ENCODE measurements at regions not wholly inside any gene's neighbourhood (a gene's known extent, or its start where the extent isn't known, plus 50 kb on each side); places are given as distances from the start of the nearest gene placed in this dataset.

GRCh38 chr2:123747326-123747725 is 277.8 kb upstream of the CNTNAP5 start:
- no peak overlapping the region for H3K27ac ChIP-seq
- H3K9me3 ChIP-seq = no peaks in the 10 kb centered on the region
- H3K4me3 ChIP-seq = no peak overlapping the region
- TF ChIP-seq POLR2A (IDR thresholded peaks at IDR 0.05) = no peak
- no peak for TF ChIP-seq CTCF (IDR thresholded peaks at IDR 0.05)
- TF ChIP-seq EP300 (IDR thresholded peaks at IDR 0.05) = no peak
- no peaks in the 10 kb centered on the region for H3K36me3 ChIP-seq
- DNase-seq = no peak
- WGBS, 3 donors = 85 to 93% (median 85%) methylated on average over 2 of the region's 2 CpGs
- no peaks in the 10 kb centered on the region for H3K4me1 ChIP-seq (ENCODE audit: insufficient read depth)
- intact Hi-C loops (cut with DNase I) = no loop called here
- H3K27me3 ChIP-seq = no peaks in the 10 kb centered on the region

- Histone ChIP-seq H3K4me1 (ENCODE audit: insufficient read depth) (no peaks in the 10 kb centered on the region), H3K4me3 (no peak overlapping the region), H3K27ac (no peak overlapping the region), H3K27me3 (no peaks in the 10 kb centered on the region), H3K9me3 (no peaks in the 10 kb centered on the region), H3K36me3 (no peaks in the 10 kb centered on the region)
- no peak for DNase-seq
- TF ChIP-seq EP300 (IDR thresholded peaks at IDR 0.05) (no peak), CTCF (IDR thresholded peaks at IDR 0.05) (no peak), POLR2A (IDR thresholded peaks at IDR 0.05) (no peak)
- WGBS, 3 donors = 88 to 92% (median 88%) methylated on average over 6 of the region's 6 CpGs
- intact Hi-C loops (cut with DNase I) = no loop called here
Observed at GRCh38 chr2:123762221-123762620, 262.9 kb upstream of the CNTNAP5 start.

GRCh38 chr2:123768233-123768632 is 256.9 kb upstream of the CNTNAP5 start:
- no peak overlapping the region for H3K4me3 ChIP-seq
- no peak for DNase-seq
- WGBS, 3 donors = 79 to 81% (median 80%) methylated on average over 2 of the region's 2 CpGs
- no peak overlapping the region for H3K27ac ChIP-seq
- H3K9me3 ChIP-seq = no peaks in the 10 kb centered on the region
- H3K36me3 ChIP-seq = no peaks in the 10 kb centered on the region
- no peak for TF ChIP-seq CTCF (IDR thresholded peaks at IDR 0.05)
- TF ChIP-seq EP300 (IDR thresholded peaks at IDR 0.05) = no peak
- no peak for TF ChIP-seq POLR2A (IDR thresholded peaks at IDR 0.05)
- no peaks in the 10 kb centered on the region for H3K4me1 ChIP-seq (ENCODE audit: insufficient read depth)
- no peaks in the 10 kb centered on the region for H3K27me3 ChIP-seq
- intact Hi-C loops (cut with DNase I) = no loop called here

DNA sequence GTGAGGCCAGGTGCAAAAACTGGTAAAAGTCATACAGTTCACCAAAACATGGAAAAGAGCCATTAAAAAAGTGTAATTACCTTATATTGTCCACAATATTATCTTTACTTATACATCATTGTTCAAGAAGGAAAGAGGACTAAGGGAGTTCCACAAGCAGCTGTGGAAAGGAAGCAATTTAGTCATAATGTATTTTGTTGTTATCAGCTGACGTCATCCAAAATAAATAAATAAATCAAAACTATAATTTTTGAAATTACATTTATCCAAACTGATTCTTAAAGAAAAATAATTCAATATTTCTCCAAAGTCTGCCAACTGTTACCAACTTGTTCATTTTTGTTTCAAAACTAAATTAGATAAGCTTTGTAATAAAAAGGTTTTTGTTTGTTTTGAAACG is 256.1 kb upstream of the CNTNAP5 start:
- TF ChIP-seq CTCF (IDR thresholded peaks at IDR 0.05) (no peak), EP300 (IDR thresholded peaks at IDR 0.05) (no peak), POLR2A (IDR thresholded peaks at IDR 0.05) (no peak)
- intact Hi-C loops (cut with DNase I) = no loop called here
- 22 to 51% (median 26%) methylated on average over 2 of the region's 2 CpGs for WGBS, 3 donors
- Histone ChIP-seq H3K36me3 (no peaks in the 10 kb centered on the region), H3K4me1 (ENCODE audit: insufficient read depth) (no peaks in the 10 kb centered on the region), H3K27me3 (no peaks in the 10 kb centered on the region), H3K27ac (no peak overlapping the region), H3K9me3 (no peaks in the 10 kb centered on the region), H3K4me3 (no peak overlapping the region)
- no peak for DNase-seq

Measured in ovary (tissue), 7 donors.